SU-DHL-6 (cell line): ENCODE measurements at regions not wholly inside any gene's neighbourhood (a gene's known extent, or its start where the extent isn't known, plus 50 kb on each side); places are given as distances from the start of the nearest gene placed in this dataset.

Experiments used
- H2AFZ ChIP-seq: fragments of 200-600 bp; sonication (generic); 2 replicates; pipeline ENCODE4 v1.6.1; 2014; ENCODE audit warnings: low read depth, mild to moderate bottlenecking, moderate library complexity, mixed read lengths, antibody characterized with exemption, low read length; ENCODE audit not compliant: severe bottlenecking
- H3F3A ChIP-seq: fragments of 200-600 bp; shearing (Covaris generic); 2 replicates; pipeline ENCODE4 v1.6.0; 2016; ENCODE audit warnings: antibody characterized with exemption, mild to moderate bottlenecking; ENCODE audit not compliant: insufficient read depth
- H3K27ac ChIP-seq: fragments of 200-600 bp; sonication (generic); 2 replicates; pipeline ENCODE4 v1.5.1; 2016; ENCODE audit warnings: low read depth, mild to moderate bottlenecking, low read length, moderate library complexity, mixed read lengths
- H3K27me3 ChIP-seq: fragments of 200-600 bp; sonication (generic), shearing (Covaris generic); 2 replicates; pipeline ENCODE4 v1.6.0; 2014; ENCODE audit warnings: mild to moderate bottlenecking, low read length
- H3K36me3 ChIP-seq: fragments of 200-600 bp; sonication (generic); 2 replicates; pipeline ENCODE4 v1.6.1; 2014; ENCODE audit warnings: mild to moderate bottlenecking, low read length, mixed read lengths
- H3K4me2 ChIP-seq: fragments of 300-600, 200-600 bp; shearing (Covaris generic), sonication (generic); 2 replicates; pipeline ENCODE4 v1.6.0; 2014; ENCODE audit warnings: low read length, low read depth, mild to moderate bottlenecking; ENCODE audit not compliant: poor library complexity, severe bottlenecking
- H3K4me3 ChIP-seq: fragments of 200-600 bp; sonication (generic); 2 replicates; pipeline ENCODE4 v1.5.1; 2014; ENCODE audit warnings: antibody characterized with exemption, low read length, mild to moderate bottlenecking, mixed read lengths; ENCODE audit not compliant: insufficient read depth, poor library complexity, severe bottlenecking
- H3K79me2 ChIP-seq: fragments of 200-600 bp; sonication (generic); 2 replicates; pipeline ENCODE4 v1.6.1; 2014; ENCODE audit warnings: mild to moderate bottlenecking, low read length, moderate library complexity; ENCODE audit not compliant: insufficient read depth
- H3K9ac ChIP-seq: fragments of 200-600 bp; sonication (generic); 2 replicates; pipeline ENCODE4 v1.7.0; 2014; ENCODE audit warnings: mild to moderate bottlenecking, low read length
- H3K9me2 ChIP-seq: fragments of 200-600 bp; sonication (generic); replicated peaks from 2 replicates; pipeline ENCODE4 v1.6.1; 2014; ENCODE audit warnings: low read length; ENCODE audit not compliant: insufficient read depth
- H3K9me3 ChIP-seq: fragments of 200-600 bp; sonication (generic); 2 replicates; pipeline ENCODE4 v1.6.1; 2014; ENCODE audit warnings: low read length, mixed read lengths; ENCODE audit not compliant: insufficient read depth
- H4K20me1 ChIP-seq: fragments of 200-600 bp; sonication (generic); 2 replicates; pipeline ENCODE4 v1.6.1; 2014; ENCODE audit warnings: low read depth, mild to moderate bottlenecking, antibody characterized with exemption, low read length, moderate library complexity, mixed read lengths
- EZH2phosphoT487 ChIP-seq: fragments of 200-600 bp; sonication (generic), shearing (Covaris generic); conservative IDR thresholded peaks from 2 replicates; pipeline ENCODE4 v1.6.1; 2018; ENCODE audit warnings: mild to moderate bottlenecking, antibody characterized with exemption, low read length, moderate library complexity, mixed read lengths
- TF ChIP-seq, protein P1 (sequence below): fragments of 200-600 bp; sonication (generic); IDR thresholded peaks from one replicate; pipeline ENCODE4 v1.5.1; 2017; ENCODE audit warnings: antibody characterized with exemption, mild to moderate bottlenecking, low read length, moderate library complexity; ENCODE audit not compliant: insufficient read depth, poor library complexity, severe bottlenecking

DNA sequence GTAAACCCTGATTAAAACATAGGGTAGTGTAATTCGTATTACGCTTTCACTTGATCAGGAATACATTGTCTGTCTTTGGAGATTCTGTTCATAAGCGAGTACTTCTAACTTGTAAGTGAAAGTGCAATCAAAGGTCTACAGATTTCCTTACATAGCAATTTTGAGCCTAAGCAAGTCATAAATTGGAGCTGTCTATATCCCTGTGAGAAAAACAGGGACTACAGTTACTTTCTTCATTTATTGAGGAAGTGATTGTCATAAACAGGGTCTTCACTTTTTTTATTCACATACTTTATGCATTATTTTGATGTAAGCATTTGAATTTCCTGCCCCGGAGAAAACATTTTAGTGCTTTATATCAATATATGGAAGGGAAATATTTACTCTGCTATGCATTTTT, 670.4 kb downstream of the CBLN2 start:
- Histone ChIP-seq H3K4me3 (no peak overlapping the region), H3K4me2 (no peak overlapping the region), H3F3A (no peaks in the 10 kb centered on the region), H2AFZ (no peak overlapping the region), H3K36me3 (0 out of 2 replicates have a peak, but pooled peaks cover 3% of the 10 kb centered on the region), H4K20me1 (no peaks in the 10 kb centered on the region), H3K27ac (no peak overlapping the region), H3K9me3 (no peaks in the 10 kb centered on the region), H3K79me2 (no peaks in the 10 kb centered on the region), H3K9me2 (no peaks in the 10 kb centered on the region), H3K27me3 (no peaks in the 10 kb centered on the region), H3K9ac (no peak overlapping the region)
- TF ChIP-seq, protein P1, sequence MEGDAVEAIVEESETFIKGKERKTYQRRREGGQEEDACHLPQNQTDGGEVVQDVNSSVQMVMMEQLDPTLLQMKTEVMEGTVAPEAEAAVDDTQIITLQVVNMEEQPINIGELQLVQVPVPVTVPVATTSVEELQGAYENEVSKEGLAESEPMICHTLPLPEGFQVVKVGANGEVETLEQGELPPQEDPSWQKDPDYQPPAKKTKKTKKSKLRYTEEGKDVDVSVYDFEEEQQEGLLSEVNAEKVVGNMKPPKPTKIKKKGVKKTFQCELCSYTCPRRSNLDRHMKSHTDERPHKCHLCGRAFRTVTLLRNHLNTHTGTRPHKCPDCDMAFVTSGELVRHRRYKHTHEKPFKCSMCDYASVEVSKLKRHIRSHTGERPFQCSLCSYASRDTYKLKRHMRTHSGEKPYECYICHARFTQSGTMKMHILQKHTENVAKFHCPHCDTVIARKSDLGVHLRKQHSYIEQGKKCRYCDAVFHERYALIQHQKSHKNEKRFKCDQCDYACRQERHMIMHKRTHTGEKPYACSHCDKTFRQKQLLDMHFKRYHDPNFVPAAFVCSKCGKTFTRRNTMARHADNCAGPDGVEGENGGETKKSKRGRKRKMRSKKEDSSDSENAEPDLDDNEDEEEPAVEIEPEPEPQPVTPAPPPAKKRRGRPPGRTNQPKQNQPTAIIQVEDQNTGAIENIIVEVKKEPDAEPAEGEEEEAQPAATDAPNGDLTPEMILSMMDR: no peak
- no peak for TF ChIP-seq EZH2phosphoT487

DNA sequence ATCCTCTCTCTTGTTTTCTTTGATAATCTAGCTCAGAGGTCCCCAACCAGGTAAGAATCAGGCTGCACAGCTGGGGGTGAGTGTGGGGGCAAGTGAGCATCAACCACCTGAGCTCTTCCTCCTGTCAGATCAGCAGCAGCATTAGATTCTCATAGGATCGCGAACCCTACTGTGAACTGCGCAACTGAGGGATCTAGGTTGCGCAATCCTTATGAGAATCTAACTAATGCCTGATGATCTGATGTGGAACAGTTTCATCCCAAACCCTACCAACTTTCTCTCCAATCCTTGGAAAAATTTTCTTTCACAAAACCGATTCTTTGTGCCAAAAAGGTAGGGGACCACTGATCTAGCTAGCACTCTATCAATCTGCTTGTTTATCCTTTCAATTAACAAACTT, 678.3 kb downstream of the CBLN2 start:
- Histone ChIP-seq H3K9ac (no peak overlapping the region), H3K4me2 (no peak overlapping the region), H3K36me3 (no peaks in the 10 kb centered on the region), H3K4me3 (no peak overlapping the region), H3K27ac (no peak overlapping the region), H3K79me2 (no peaks in the 10 kb centered on the region), H4K20me1 (no peaks in the 10 kb centered on the region), H2AFZ (no peak overlapping the region), H3F3A (no peaks in the 10 kb centered on the region), H3K9me2 (no peaks in the 10 kb centered on the region), H3K27me3 (no peaks in the 10 kb centered on the region), H3K9me3 (no peaks in the 10 kb centered on the region)
- no peak for TF ChIP-seq EZH2phosphoT487
- TF ChIP-seq, protein P1: no peak

DNA sequence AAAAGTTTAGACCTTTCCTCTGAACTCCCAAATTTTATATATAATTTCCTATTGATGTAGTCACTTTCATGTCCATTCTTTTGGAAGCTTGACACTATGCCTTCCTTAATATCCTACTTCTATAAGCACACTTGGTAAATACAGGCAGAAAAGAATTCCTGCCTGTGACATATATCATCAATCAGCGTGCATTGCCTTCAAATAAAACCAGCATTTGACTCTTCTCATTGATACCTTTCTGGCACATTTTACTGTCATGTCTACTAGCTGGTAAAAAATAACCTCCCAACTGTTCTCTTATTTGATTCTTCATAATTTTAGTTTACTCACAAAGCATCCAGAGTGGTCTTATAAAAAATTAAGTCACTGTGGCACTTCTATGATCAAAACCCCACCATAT, 693.5 kb downstream of the CBLN2 start:
- H3K4me3 ChIP-seq: no peak overlapping the region
- no peak overlapping the region for H3K9ac ChIP-seq
- H3K27ac ChIP-seq: no peak overlapping the region
- TF ChIP-seq, protein P1: no peak
- TF ChIP-seq EZH2phosphoT487: no peak
- peak overlapping the region; percentile 89 for H2AFZ ChIP-seq
- H3K4me2 ChIP-seq: no peak overlapping the region
- H4K20me1 ChIP-seq: no peaks in the 10 kb centered on the region
- peaks cover 43% of the 10 kb centered on the region; the same call in 1 of the 2 replicates for H3K9me3 ChIP-seq
- no peaks in the 10 kb centered on the region for H3F3A ChIP-seq
- no peaks in the 10 kb centered on the region for H3K9me2 ChIP-seq
- no peaks in the 10 kb centered on the region for H3K36me3 ChIP-seq
- no peaks in the 10 kb centered on the region for H3K27me3 ChIP-seq
- no peaks in the 10 kb centered on the region for H3K79me2 ChIP-seq

DNA sequence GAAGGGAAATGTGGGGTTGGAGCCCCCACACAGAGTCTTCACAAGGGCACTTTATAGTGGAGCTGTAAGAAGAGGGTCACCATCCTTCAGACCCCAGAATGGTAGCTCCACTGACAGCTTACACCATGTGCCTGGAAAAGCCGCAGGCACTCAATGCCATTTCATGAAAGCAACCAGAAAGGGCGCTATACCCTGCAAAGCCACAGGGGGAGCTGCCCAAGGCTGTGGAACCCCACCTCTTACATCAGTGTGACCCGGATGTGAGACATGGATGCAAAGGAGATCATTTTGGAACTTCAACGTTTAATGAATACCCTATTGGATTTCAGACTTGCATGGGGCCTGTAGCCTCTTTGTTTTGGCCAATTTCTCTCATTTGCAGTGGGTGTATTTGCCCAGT, 694.7 kb downstream of the CBLN2 start:
- H3K4me3 ChIP-seq: no peak overlapping the region
- no peak for TF ChIP-seq EZH2phosphoT487
- TF ChIP-seq, protein P1: no peak

More for the DNA sequence above, 694.7 kb downstream of the CBLN2 start:
- no peaks in the 10 kb centered on the region for H4K20me1 ChIP-seq
- no peak overlapping the region for H3K9ac ChIP-seq
- H3K9me3 ChIP-seq: peaks cover 38% of the 10 kb centered on the region; the same call in 1 of the 2 replicates
- H3K79me2 ChIP-seq: no peaks in the 10 kb centered on the region
- no peaks in the 10 kb centered on the region for H3K27me3 ChIP-seq
- H3F3A ChIP-seq: no peaks in the 10 kb centered on the region
- H3K27ac ChIP-seq: no peak overlapping the region
- H3K9me2 ChIP-seq: no peaks in the 10 kb centered on the region
- no peak overlapping the region for H2AFZ ChIP-seq
- no peak overlapping the region for H3K4me2 ChIP-seq
- H3K36me3 ChIP-seq: no peaks in the 10 kb centered on the region
